ENCODE measurements at regions not wholly inside any gene's neighbourhood (a gene's known extent, or its start where the extent isn't known, plus 50 kb on each side); places are given as distances from the start of the nearest gene placed in this dataset.

- TF ChIP-seq TOX (CRISPR knock-in tag; IDR thresholded peaks at IDR 0.05; ENCODE audit: borderline replicate concordance): no peak
- TF ChIP-seq CREB5 (CRISPR knock-in tag; IDR thresholded peaks at IDR 0.05; ENCODE audit: low read depth): no peak
- no peak for TF ChIP-seq BACH2 (CRISPR knock-in tag; IDR thresholded peaks at IDR 0.05; ENCODE audit: borderline replicate concordance)
- no peak for TF ChIP-seq PATZ1 (CRISPR knock-in tag; IDR thresholded peaks at IDR 0.05; ENCODE audit: borderline replicate concordance)
- TF ChIP-seq ZFP3 (CRISPR knock-in tag; IDR thresholded peaks at IDR 0.05): no peak
- no peak for TF ChIP-seq CSDC2 (CRISPR knock-in tag; IDR thresholded peaks at IDR 0.05)
- TF ChIP-seq POU6F1 (CRISPR knock-in tag; IDR thresholded peaks at IDR 0.05; ENCODE audit: borderline replicate concordance, low read depth): no peak
- no peak for TF ChIP-seq ISL1 (CRISPR knock-in tag; IDR thresholded peaks at IDR 0.05)
- TF ChIP-seq ARNTL (CRISPR knock-in tag; IDR thresholded peaks at IDR 0.05; ENCODE audit: borderline replicate concordance, low read depth): no peak
- TF ChIP-seq ZNF8 (CRISPR knock-in tag; IDR thresholded peaks at IDR 0.05): no peak
Observed at GRCh38 chrX:23513121-23513520, 154.2 kb upstream of the PRDX4 start.

Measured in SK-N-SH treated with all-trans-retinoic acid at 6 μM for 48 hours (cell line).